ENCODE measurements at regions not wholly inside any gene's neighbourhood (a gene's known extent, or its start where the extent isn't known, plus 50 kb on each side); places are given as distances from the start of the nearest gene placed in this dataset.

- no peak for DNase-seq (ENCODE audit: low read depth)
These were observed 77.2 kb downstream of the HIF1AN start for GRCh38 chr10:100612601-100613595.

GRCh38 chr10:100613846-100614245, 78.1 kb downstream of the HIF1AN start:
- no peak for DNase-seq (ENCODE audit: low read depth)

- no peak for DNase-seq (ENCODE audit: low read depth)
These were observed 78.8 kb downstream of the HIF1AN start for GRCh38 chr10:100614429-100615095.

GRCh38 chr10:100615241-100615640, 79.5 kb downstream of the HIF1AN start:
- no peak for DNase-seq (ENCODE audit: low read depth)

GRCh38 chr10:100615908-100616307, 80.2 kb downstream of the HIF1AN start:
- DNase-seq (ENCODE audit: low read depth): no peak

- no peak for DNase-seq (ENCODE audit: low read depth)
These were observed 82.4 kb downstream of the HIF1AN start for GRCh38 chr10:100618091-100618615.

- DNase-seq (ENCODE audit: low read depth): no peak
These were observed 83.0 kb downstream of the HIF1AN start for GRCh38 chr10:100618632-100619255.

- no peak for DNase-seq (ENCODE audit: low read depth)
These were observed 84.5 kb downstream of the HIF1AN start for GRCh38 chr10:100620087-100620835.

GRCh38 chr10:100621360-100622205, 85.8 kb downstream of the HIF1AN start:
- no peak for DNase-seq (ENCODE audit: low read depth)

GRCh38 chr10:100622946-100623345, 87.2 kb downstream of the HIF1AN start:
- no peak for DNase-seq (ENCODE audit: low read depth)

GRCh38 chr10:100623521-100624230, 87.9 kb downstream of the HIF1AN start:
- DNase-seq (ENCODE audit: low read depth): no peak

GRCh38 chr10:100624298-100624697, 88.6 kb downstream of the HIF1AN start:
- no peak for DNase-seq (ENCODE audit: low read depth)

GRCh38 chr10:100625816-100626215, 90.1 kb downstream of the HIF1AN start:
- DNase-seq (ENCODE audit: low read depth): no peak

GRCh38 chr10:100628061-100628460, 92.3 kb downstream of the HIF1AN start:
- no peak for DNase-seq (ENCODE audit: low read depth)

- DNase-seq (ENCODE audit: low read depth): no peak
These were observed 95.4 kb downstream of the HIF1AN start for GRCh38 chr10:100631192-100631591.

GRCh38 chr10:100632027-100632426, 96.3 kb downstream of the HIF1AN start:
- DNase-seq (ENCODE audit: low read depth): no peak

- no peak for DNase-seq (ENCODE audit: low read depth)
These were observed 98.3 kb downstream of the HIF1AN start for GRCh38 chr10:100634034-100634433.

- no peak for DNase-seq (ENCODE audit: low read depth)
These were observed 101.3 kb downstream of the HIF1AN start for GRCh38 chr10:100636848-100637553.

- no peak for DNase-seq (ENCODE audit: low read depth)
These were observed 102.0 kb downstream of the HIF1AN start for GRCh38 chr10:100637785-100638184.
